ENCODE measurements at regions not wholly inside any gene's neighbourhood (a gene's known extent, or its start where the extent isn't known, plus 50 kb on each side); places are given as distances from the start of the nearest gene placed in this dataset.

DNA sequence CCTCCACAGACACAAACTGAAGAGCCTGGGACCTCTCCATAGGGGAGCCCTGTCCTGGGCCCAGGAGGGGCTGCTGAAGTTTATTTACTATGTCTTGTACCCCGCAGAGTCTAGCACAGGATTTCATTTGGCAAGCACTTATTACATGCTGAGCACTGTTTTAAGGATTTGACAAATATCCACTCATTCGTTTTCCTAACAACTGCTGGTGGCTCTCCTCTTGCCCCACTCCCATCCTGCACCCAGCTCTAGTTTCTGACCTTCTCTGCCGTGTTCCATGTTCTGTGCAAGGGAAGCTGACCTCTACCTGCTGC lies 127.0 kb upstream of the MAFB start:
- TF ChIP-seq CEBPB (IDR thresholded peaks at IDR 0.05) = no peak
- no peak for TF ChIP-seq TAF1 (IDR thresholded peaks at IDR 0.05; ENCODE audit: low read depth)
- no peak for TF ChIP-seq EGR1 (IDR thresholded peaks at IDR 0.05)
- no peak for TF ChIP-seq YY1 (IDR thresholded peaks at IDR 0.05; ENCODE audit: low read depth)
- TF ChIP-seq ZBTB7A (IDR thresholded peaks at IDR 0.05; ENCODE audit: low read depth) = no peak
- no peak for TF ChIP-seq CREB1 (IDR thresholded peaks at IDR 0.05; ENCODE audit: low read depth)
- no peak for TF ChIP-seq EP300 (IDR thresholded peaks at IDR 0.05; ENCODE audit: borderline replicate concordance)
- TF ChIP-seq RAD21 (IDR thresholded peaks at IDR 0.05; ENCODE audit: low read depth) = no peak
- no peak for TF ChIP-seq NFIC (IDR thresholded peaks at IDR 0.05)
- TF ChIP-seq, protein P1, sequence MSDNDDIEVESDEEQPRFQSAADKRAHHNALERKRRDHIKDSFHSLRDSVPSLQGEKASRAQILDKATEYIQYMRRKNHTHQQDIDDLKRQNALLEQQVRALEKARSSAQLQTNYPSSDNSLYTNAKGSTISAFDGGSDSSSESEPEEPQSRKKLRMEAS (IDR thresholded peaks at IDR 0.05) = no peak

Measured in Ishikawa (cell line).